Trophoblast cell (in vitro differentiated cells and primary cell): ENCODE measurements at regions not wholly inside any gene's neighbourhood (a gene's known extent, or its start where the extent isn't known, plus 50 kb on each side); places are given as distances from the start of the nearest gene placed in this dataset.

Experiments used
- DNase-seq, 2 donors: peaks; one replicate each; pipeline ENCODE4 v3.0.0-alpha.2; 2016
- H2AFZ ChIP-seq: 2 replicates; pipeline ENCODE4 v1.6.1; 2013; ENCODE audit warnings: low read length, moderate library complexity, mild to moderate bottlenecking; ENCODE audit not compliant: insufficient read depth, poor library complexity
- H2AK5ac ChIP-seq: 2 replicates; pipeline ENCODE4 v1.6.1; 2013; ENCODE audit warnings: mild to moderate bottlenecking, low read length
- H2BK120ac ChIP-seq: 2 replicates; pipeline ENCODE4 v1.6.1; 2013; ENCODE audit warnings: low read length, mild to moderate bottlenecking, moderate library complexity; ENCODE audit not compliant: insufficient read depth, poor library complexity
- H2BK12ac ChIP-seq: 2 replicates; pipeline ENCODE4 v1.6.1; 2013; ENCODE audit warnings: mild to moderate bottlenecking, low read length, moderate library complexity
- H2BK5ac ChIP-seq: 2 replicates; pipeline ENCODE4 v1.6.1; 2013; ENCODE audit warnings: low read length, low read depth, moderate library complexity, mild to moderate bottlenecking; ENCODE audit not compliant: poor library complexity
- H3K14ac ChIP-seq: 2 replicates; pipeline ENCODE4 v1.6.1; 2013; ENCODE audit warnings: mild to moderate bottlenecking, low read length
- H3K18ac ChIP-seq: 2 replicates; pipeline ENCODE4 v1.6.1; 2013; ENCODE audit warnings: mild to moderate bottlenecking, low read length
- H3K23ac ChIP-seq: 2 replicates; pipeline ENCODE4 v1.6.1; 2013; ENCODE audit warnings: low read length
- H3K27ac ChIP-seq: 2 replicates; pipeline ENCODE4 v1.5.1; 2013; ENCODE audit warnings: low read depth, mild to moderate bottlenecking, inconsistent platforms, low read length, moderate library complexity
- H3K27me3 ChIP-seq: 2 replicates; pipeline ENCODE4 v1.6.1; 2013; ENCODE audit warnings: inconsistent platforms, mild to moderate bottlenecking, low read length, moderate library complexity; ENCODE audit not compliant: insufficient read depth
- H3K36me3 ChIP-seq, 2 experiments: 1 replicate in 1 of 2; 2 replicates in 1 of 2; pipeline ENCODE4 v1.6.1; 2013; ENCODE audit warnings: low read length in 2 of 2, mild to moderate bottlenecking in 2 of 2, moderate library complexity in 1 of 2; ENCODE audit not compliant: insufficient read depth in 2 of 2, control insufficient read depth in 1 of 2
- H3K4ac ChIP-seq: 2 replicates; pipeline ENCODE4 v1.6.1; 2013; ENCODE audit warnings: low read depth, mild to moderate bottlenecking, low read length, moderate library complexity
- H3K4me1 ChIP-seq, 2 experiments: 1 replicate in 1 of 2; 2 replicates in 1 of 2; pipeline ENCODE4 v1.6.1; 2013; ENCODE audit warnings: low read length in 2 of 2, mild to moderate bottlenecking in 2 of 2, moderate library complexity in 1 of 2; ENCODE audit not compliant: insufficient read depth in 2 of 2, control insufficient read depth in 1 of 2
- H3K4me2 ChIP-seq: 2 replicates; pipeline ENCODE4 v1.6.1; 2013; ENCODE audit warnings: inconsistent platforms, mild to moderate bottlenecking, low read length, moderate library complexity
- H3K4me3 ChIP-seq: 2 replicates; pipeline ENCODE4 v1.5.1; 2013; ENCODE audit warnings: mild to moderate bottlenecking, low read depth, low read length, inconsistent platforms
- H3K79me1 ChIP-seq: one replicate; pipeline ENCODE4 v1.6.1; 2013; ENCODE audit warnings: low read length
- H3K79me2 ChIP-seq: 2 replicates; pipeline ENCODE4 v1.6.1; 2013; ENCODE audit warnings: low read length, mild to moderate bottlenecking; ENCODE audit not compliant: control insufficient read depth, insufficient read depth, poor library complexity
- H3K9ac ChIP-seq: 2 replicates; pipeline ENCODE4 v1.6.1; 2013; ENCODE audit warnings: mild to moderate bottlenecking, low read length
- H3K9me3 ChIP-seq: 2 replicates; pipeline ENCODE4 v1.6.1; 2013; ENCODE audit warnings: low read depth, mild to moderate bottlenecking, control low read depth, inconsistent platforms, low read length; ENCODE audit not compliant: insufficient read depth
- H4K12ac ChIP-seq: 2 replicates; pipeline ENCODE4 v1.6.1; 2013; ENCODE audit warnings: low read depth, mild to moderate bottlenecking, low read length, moderate library complexity
- H4K8ac ChIP-seq: 2 replicates; pipeline ENCODE4 v1.6.1; 2013; ENCODE audit warnings: low read depth, mild to moderate bottlenecking, low read length, moderate library complexity
- H4K91ac ChIP-seq: one replicate; pipeline ENCODE4 v1.6.1; 2013; ENCODE audit warnings: low read depth, mild to moderate bottlenecking, low read length, moderate library complexity
- WGBS: extraction: QIAGEN DNeasy Blood & Tissue Kit; methylation state at CpG from one replicate; pipeline ENCODE4 v1.1.7; 2013; ENCODE audit warnings: missing lambda C conversion rate; ENCODE audit not compliant: insufficient read length, insufficient coverage; ENCODE audit errors: extremely low coverage; 5-methylcytosine and 5-hydroxymethylcytosine counted together

DNA sequence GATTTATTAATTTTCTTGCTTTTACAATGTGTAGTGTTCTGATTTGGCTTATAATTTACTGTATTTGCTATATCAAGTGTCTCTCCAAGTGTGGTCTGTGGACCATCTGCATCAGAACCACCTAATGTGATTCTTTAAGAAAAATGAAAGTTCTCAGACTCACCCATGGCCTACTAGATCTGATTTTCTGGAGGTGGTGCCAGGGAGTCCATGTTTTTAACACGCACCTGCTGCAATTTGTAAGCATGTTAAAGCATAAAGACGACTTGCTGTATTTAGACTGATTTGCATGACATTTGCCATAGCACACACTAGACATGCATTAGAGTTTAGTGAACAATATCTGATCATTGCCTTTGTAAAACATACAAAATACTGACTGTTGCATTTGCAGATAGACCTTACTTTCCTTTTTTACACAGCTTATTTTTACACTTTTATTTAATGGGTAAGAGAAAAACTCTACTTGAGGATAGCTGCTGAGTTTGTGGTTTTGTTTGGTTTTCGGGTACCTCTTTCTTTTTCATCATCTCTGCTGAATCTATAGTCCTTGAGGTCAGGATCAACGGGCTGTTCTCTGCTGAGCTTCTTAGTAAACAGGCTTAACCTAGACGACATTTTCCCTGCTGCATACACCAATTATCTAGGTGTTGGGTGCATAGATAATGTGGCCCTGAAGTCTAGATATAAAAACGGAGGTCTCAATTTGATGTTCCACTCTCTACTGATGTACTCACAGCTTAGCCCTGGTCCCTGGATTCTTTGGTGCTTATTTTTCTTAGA lies 138.0 kb upstream of the ZNF366 start:
- WGBS: no CpG with 5 or more reads among the region's 6 CpGs
- Histone ChIP-seq H2BK5ac (no peak overlapping the region), H3K79me2 (peaks cover 2% of the 10 kb centered on the region), H3K27ac (no peak overlapping the region), H2AK5ac (no peak overlapping the region), H2BK120ac (no peak overlapping the region), H3K9me3 (no peaks in the 10 kb centered on the region), H2BK12ac (no peak overlapping the region), H3K27me3 (no peaks in the 10 kb centered on the region), H3K79me1 (peaks cover 13% of the 10 kb centered on the region), H3K14ac (no peak overlapping the region), H3K4me1 (peaks cover 12 to 13% of the 10 kb centered on the region in 2 experiments), H2AFZ (no peak overlapping the region), H4K91ac (no peak overlapping the region), H3K9ac (no peak overlapping the region), H4K8ac (no peak overlapping the region), H3K23ac (no peak overlapping the region), H3K18ac (no peak overlapping the region), H4K12ac (no peak overlapping the region), H3K4me3 (no peak overlapping the region), H3K4me2 (no peak overlapping the region), H3K4ac (no peak overlapping the region), H3K36me3 (no peaks in the 10 kb centered on the region)
- no peak for DNase-seq

DNA sequence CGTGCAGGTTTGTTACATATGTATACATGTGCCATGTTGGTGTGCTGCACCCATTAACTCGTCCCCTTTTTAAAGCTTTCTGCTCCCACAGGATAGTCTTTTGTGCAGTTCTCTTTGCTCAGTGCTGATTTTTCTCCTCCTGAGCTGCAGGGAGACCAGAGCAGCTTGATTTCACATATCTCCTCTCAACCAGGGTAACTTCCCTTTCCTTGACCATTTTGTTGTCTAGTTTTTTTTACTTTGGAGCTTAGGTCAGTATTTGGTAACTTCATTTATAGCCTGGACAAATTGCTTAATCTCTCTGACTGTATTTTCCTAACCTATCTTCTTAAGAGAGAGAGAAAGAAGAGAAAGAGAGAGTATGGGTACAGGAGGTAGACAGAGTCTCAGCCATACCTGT lies 137.1 kb upstream of the ZNF366 start:
- H3K27me3 ChIP-seq: no peaks in the 10 kb centered on the region
- no peak overlapping the region for H4K91ac ChIP-seq
- H2AK5ac ChIP-seq: no peak overlapping the region
- peaks cover 10% of the 10 kb centered on the region for H3K79me1 ChIP-seq
- H3K18ac ChIP-seq: no peak overlapping the region
- no peak overlapping the region for H3K9ac ChIP-seq
- H3K4me2 ChIP-seq: no peak overlapping the region
- no peak overlapping the region for H3K4me3 ChIP-seq
- no peak overlapping the region for H2AFZ ChIP-seq
- H3K14ac ChIP-seq: no peak overlapping the region
- no peaks in the 10 kb centered on the region for H3K36me3 ChIP-seq
- H2BK12ac ChIP-seq: no peak overlapping the region
- no peak overlapping the region for H4K8ac ChIP-seq
- H3K4ac ChIP-seq: no peak overlapping the region
- no peak for DNase-seq
- H4K12ac ChIP-seq: no peak overlapping the region
- H3K79me2 ChIP-seq: peaks cover 2% of the 10 kb centered on the region
- H2BK5ac ChIP-seq: no peak overlapping the region
- H2BK120ac ChIP-seq: no peak overlapping the region
- H3K27ac ChIP-seq: no peak overlapping the region
- H3K4me1 ChIP-seq: peaks cover 8% of the 10 kb centered on the region in 2 experiments
- H3K9me3 ChIP-seq: no peaks in the 10 kb centered on the region
- no peak overlapping the region for H3K23ac ChIP-seq
- whole genome bisulfite sequencing: no CpG with 5 or more reads among the region's 2 CpGs

DNA sequence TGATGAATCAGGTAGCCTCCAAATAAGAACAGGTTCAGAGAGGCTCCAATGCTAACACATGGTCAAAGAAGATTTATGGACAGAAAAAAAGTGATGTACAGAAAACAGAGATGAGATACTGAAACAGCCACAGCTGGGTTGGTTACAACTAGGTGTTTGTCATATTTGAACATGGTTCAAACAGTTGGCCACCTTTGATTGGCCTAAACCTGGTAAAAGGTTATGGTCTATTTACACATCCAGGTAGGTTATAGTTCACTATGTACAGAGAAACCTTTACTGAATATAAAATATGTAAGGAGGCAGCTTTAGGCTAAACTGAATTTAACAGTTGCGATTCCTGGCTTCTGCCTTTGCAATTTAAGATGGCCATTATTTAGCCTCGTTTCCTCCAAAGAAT lies 134.0 kb upstream of the ZNF366 start:
- Histone ChIP-seq H3K9ac (no peak overlapping the region), H3K4me1 (no peaks in the 10 kb centered on the region), H4K8ac (no peak overlapping the region), H4K12ac (no peak overlapping the region), H2BK12ac (no peak overlapping the region), H3K4me2 (no peak overlapping the region), H4K91ac (no peak overlapping the region), H3K18ac (no peak overlapping the region), H2BK5ac (no peak overlapping the region), H3K23ac (no peak overlapping the region), H3K27me3 (no peaks in the 10 kb centered on the region), H3K36me3 (no peaks in the 10 kb centered on the region), H3K79me2 (no peaks in the 10 kb centered on the region), H3K79me1 (peaks cover 3% of the 10 kb centered on the region), H2BK120ac (no peak overlapping the region), H3K9me3 (no peaks in the 10 kb centered on the region), H3K27ac (no peak overlapping the region), H3K14ac (no peak overlapping the region), H3K4me3 (no peak overlapping the region), H3K4ac (no peak overlapping the region), H2AFZ (no peak overlapping the region), H2AK5ac (no peak overlapping the region)
- WGBS: no CpG with 5 or more reads among the region's 2 CpGs
- DNase-seq: no peak

DNA sequence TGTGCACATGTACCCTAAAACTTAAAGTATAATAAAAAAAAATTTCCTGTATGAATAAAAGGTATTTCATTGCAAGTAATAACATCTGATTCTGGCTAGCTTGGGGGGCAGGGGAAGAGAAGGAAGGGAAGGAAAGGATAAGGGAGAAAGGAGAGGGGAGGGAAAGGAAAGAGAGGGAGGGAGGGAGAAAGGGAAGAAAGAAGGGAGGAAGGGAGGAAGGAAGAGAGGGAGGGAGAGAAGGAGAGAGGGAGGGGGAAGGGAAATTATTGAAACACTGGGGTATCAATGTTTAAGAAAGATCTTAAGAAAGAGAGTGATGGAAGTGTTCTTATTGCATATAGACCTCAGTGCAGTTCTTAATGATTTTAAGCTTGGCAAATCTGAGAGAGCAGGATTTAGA lies 129.8 kb upstream of the ZNF366 start:
- Histone ChIP-seq H3K14ac (no peak overlapping the region), H2AK5ac (no peak overlapping the region), H3K27ac (no peak overlapping the region), H4K8ac (no peak overlapping the region), H2AFZ (no peak overlapping the region), H2BK120ac (no peak overlapping the region), H3K27me3 (no peaks in the 10 kb centered on the region), H2BK5ac (no peak overlapping the region), H3K9ac (no peak overlapping the region), H3K36me3 (no peaks in the 10 kb centered on the region), H3K18ac (no peak overlapping the region), H3K79me1 (peaks cover 3% of the 10 kb centered on the region), H2BK12ac (no peak overlapping the region), H4K91ac (no peak overlapping the region), H3K4me3 (no peak overlapping the region), H3K9me3 (no peaks in the 10 kb centered on the region), H3K23ac (no peak overlapping the region), H3K4me1 (peaks cover 6 to 12% of the 10 kb centered on the region in 2 experiments), H3K4ac (no peak overlapping the region), H3K79me2 (no peaks in the 10 kb centered on the region), H3K4me2 (no peak overlapping the region), H4K12ac (no peak overlapping the region)
- no peak for DNase-seq
